CD4-positive, alpha-beta T cell treated with Interleukin-12 subunit alpha and Interleukin-12 subunit beta, for 1 hour (primary cell): ENCODE measurements at regions not wholly inside any gene's neighbourhood (a gene's known extent, or its start where the extent isn't known, plus 50 kb on each side); places are given as distances from the start of the nearest gene placed in this dataset.

Source experiments
- DNase-seq: peaks from one replicate; pipeline ENCODE4 v3.0.0-alpha.2; 2020

- DNase-seq: no peak
Observed at GRCh38 chr22:48522271-48522670, 1305.4 kb downstream of the BRD1 start.

- DNase-seq: no peak
Observed at GRCh38 chr22:48520884-48521588, 1306.6 kb downstream of the BRD1 start.

DNA sequence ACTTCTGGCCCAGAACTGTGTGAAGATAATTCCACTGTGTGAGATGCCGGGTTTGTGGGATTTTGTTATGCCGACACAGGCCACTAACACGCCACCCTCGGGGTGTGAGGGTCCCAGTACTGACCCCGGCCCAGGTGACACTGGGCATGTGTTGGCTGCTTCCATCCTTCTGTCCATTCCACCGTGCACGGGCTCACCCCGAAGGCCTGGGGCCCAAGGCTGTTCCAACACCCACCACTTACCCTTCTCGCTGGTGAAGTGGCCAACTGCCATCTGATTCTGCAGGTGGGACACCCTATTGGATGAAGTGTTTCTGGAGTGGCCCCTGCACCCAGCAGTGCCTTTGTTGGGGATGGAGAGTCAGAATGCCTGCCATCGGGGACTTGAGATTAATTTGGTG, 1307.5 kb downstream of the BRD1 start:
- DNase-seq: no peak

DNA sequence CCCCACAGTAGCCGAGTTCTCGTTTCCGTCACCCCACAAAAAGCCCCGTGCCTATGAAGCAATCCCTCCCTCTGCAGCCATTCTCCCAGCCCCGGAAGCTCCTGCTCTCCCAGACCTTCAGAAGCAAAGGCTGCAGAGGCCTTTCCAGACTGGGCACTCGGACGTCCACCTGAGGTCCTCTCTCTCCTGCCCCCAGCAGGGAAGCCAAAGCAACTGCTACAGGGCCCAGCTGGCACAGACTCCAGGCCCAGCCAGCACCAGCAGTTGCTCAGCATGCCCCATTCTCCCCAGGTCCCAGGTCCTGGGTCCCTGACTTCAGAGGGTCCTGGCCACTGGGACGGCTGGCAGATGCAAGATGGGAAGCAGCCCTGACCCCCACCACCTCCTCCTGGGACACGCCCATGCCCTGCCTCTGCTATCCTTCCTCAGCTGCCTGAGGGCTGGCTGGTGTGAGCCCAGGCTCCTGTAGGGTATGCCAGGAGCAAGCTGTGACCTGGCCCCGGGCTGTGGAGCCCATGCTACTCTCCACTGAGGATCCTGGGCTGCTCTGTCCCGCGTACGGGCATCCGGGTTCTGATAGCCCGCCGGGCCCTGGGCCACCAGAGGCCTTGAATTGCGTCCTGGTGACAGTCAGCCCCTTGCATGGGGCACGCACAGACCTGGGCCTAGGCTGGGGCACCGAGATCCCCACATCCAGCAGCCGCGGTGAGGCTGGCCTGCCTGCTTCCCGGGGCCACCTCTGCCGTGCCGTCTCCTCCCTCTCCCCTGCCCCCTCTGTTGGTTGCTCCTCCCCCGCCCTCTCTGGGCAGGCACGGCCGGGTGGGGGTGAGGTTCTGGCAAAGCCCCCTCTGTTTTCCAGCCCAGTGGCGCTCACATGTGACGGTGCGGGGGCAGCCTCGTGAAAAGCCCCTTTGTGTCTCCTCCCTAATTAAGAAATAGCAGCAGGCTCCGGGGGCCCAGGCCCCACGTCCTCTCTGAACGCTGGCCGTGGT, 1310.3 kb downstream of the BRD1 start:
- DNase-seq: no peak

DNA sequence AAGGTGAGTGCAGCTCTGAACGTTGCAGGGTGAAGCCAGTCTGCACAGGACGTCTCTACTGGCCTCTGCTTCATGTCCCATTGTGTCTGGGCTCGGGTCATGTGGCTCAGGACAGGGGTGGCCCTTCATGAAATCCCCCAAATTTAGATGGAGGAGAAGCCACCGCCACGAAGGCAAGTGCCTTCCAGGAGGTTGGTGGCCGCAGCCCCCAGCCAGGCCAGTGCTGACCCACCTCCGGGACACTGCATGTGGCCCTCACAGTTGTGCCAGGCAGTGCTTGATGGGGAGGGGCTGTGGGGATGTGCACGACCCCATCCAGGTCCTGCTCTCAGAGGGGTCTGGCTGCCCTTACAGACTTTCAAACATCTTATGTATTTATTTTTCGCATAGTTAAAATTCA, 1311.1 kb downstream of the BRD1 start:
- no peak for DNase-seq

DNA sequence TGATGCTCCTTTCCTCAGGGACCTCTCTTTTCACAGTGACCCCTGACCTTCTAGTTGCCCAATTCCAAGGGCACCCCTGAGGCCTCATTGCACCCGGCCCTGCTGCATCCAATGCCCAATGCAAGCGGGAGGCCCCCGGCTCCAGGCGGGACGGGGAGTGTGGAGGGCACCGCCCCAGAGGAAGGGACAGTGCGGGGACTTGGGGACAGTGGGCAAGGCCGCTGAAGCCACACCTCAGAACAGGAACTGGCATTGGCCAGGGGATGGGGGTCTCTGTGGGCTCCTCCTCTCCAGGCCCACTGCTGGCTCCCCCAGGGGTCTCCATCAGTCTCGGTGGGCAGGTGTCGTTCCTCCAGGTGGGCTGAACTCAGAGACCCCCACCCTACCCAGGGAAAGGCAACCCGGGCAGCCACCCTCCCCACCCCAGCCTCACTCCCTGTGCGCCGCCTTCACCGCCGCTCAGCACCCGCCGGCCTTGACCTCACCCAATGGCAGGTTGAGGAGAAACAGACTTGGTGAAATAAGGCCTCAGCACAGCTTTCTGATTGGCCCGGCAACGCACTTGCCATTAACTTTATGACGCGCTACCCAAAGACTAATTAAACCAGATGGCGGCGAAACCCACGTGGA, 1312.0 kb downstream of the BRD1 start:
- DNase-seq: no peak

- no peak for DNase-seq
Observed at GRCh38 chr22:48513929-48514328, 1313.7 kb downstream of the BRD1 start.

- DNase-seq: no peak
Observed at GRCh38 chr22:48513446-48513845, 1314.2 kb downstream of the BRD1 start.

GRCh38 chr22:48511781-48512327, 1315.8 kb downstream of the BRD1 start:
- DNase-seq: no peak

GRCh38 chr22:48511211-48511610, 1316.5 kb downstream of the BRD1 start:
- DNase-seq: no peak

GRCh38 chr22:48510599-48510998, 1317.1 kb downstream of the BRD1 start:
- no peak for DNase-seq

DNA sequence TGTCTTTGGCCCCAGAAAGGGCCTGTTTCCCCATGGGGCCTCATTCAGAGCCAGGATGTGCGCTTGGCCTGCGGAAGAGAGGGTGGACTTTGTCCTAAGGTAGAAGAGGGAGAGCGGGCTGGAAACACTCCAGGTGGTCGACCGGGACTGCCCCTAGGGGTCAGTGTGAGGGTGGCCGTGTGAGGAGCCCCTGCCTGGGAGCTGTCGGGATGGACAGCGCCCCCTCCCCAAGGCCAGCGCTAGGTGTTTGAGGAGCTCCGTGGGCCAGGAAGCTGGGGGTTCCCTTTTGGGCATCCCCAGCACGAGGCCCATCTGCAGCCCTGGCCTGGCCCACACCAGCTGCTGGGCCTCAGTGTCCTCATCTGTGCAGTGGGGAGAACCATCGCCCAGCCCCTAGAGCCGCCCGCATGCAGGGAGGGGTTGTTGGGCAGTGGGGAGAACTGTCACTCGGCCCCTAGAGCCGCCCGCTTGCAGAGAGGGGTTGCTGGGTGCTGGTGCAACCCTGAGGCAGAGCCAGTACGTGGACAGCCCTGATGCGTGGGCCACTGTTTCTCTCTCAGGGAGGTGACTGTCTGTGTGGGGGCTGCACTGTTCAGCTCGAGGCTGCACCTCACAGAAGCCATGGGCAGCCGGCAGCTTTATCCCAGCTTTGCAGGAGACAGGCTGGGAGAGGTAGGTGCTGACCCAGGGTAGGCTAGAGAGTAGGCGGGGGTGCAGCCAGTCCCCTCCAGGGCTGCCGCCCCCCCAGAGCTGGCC, 1319.9 kb downstream of the BRD1 start:
- no peak for DNase-seq

- DNase-seq: no peak
Observed at GRCh38 chr22:48507171-48507570, 1320.5 kb downstream of the BRD1 start.

DNA sequence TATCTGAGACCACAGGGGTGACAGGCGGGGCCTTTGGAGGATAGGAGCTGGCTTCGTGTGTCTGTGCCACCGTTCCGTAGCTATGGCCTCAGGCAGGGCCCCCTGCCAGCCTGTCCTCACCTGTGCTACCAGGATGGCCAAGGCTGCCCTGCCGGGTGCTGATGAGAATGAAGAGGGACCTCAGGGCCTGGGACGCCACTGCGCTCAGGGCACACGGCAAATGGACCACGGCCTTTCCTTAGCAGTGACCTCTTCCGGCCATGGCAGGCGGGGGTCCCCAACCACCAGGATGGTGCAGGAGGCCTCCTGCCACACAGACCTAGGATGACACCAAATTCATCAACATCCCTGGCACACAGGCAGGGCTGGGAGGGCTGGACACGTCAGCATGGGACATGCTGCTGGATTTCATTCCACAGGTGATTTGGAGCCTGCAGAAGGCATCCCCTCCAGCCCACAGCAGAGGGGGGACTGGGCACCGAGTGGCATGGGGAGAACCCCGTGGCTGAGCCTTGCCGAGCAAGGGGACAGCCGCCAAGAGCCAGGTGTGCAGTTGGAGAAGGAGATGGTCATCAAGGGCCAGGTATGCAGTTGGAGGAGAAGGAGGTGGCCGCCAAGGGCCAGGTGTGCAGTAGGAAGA, 1321.0 kb downstream of the BRD1 start:
- no peak for DNase-seq

- no peak for DNase-seq
Observed at GRCh38 chr22:48505891-48506290, 1321.8 kb downstream of the BRD1 start.

GRCh38 chr22:48504519-48505140, 1323.0 kb downstream of the BRD1 start:
- DNase-seq: no peak

DNA sequence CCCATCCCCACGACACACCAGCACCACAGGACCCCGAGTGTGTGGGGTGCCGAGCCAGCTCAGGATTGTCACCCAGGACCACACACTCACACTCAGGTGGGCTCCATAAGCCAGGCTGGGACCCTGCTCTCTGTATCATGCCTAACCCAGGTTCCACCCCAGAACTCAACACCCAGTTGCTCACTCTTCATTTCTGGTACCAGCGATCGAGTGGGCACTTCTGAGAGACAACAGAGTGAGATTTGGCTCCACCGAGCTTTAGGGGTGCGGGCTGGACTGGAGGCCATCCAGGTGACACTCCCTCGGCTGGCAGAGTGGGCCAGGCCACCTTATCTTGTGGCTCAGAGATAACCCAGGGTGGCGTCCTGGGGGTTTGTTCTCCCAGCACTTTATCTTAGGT, 1323.8 kb downstream of the BRD1 start:
- no peak for DNase-seq

DNA sequence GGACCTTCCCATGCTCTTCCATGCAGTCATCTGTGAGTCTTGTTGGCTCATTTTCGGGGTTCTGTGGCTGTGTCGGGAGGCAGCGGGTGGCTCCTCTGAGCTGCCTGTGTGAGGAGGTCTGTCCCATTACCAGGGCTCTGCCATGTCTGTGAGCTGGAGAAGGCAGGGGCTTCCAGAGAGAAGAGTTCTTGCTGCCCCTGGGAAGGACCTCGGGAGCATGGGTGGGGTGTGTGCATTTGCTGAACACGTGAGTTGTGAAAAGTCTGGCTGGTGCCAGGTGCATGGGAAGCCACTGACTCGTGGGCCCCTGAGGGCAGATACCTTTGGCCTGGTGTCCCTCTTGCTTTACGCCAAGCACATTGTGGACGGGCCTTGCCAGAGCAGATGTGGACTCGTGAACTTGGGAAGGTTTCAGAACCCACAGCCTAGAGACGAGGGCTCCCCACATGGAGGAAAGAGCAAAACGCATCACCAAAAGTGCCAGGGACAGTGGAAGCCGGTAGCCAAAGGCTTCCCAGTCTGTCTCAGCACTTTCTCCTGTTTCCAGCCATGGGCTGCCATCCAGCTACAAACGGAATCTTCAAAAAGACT, 1324.5 kb downstream of the BRD1 start:
- no peak for DNase-seq

DNA sequence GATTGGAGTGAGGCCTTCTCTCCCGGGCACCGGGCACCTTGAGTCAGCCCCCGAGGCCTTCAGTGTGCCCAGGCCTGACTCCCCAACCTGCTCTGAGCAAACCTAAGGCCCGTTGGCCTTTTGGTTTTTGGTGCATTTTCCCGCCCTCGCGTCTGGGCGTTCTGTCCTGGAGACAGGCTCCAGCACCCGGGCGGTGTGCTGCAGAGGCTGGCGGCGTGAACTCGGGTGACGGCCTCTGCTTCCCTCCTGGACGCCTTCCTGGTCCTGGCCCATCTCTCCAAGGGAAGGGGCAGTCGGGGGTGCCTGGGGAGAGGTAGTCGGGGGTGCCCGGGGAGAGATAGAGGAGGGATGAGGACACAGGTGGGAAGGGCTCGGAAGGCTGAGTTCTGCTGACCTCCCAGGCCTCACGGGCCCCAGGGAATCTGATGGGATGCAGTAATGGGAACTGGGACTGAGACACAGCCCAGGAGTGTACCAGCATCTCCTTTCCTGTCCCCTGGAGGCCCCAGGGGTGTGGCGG, 1326.4 kb downstream of the BRD1 start:
- no peak for DNase-seq

DNA sequence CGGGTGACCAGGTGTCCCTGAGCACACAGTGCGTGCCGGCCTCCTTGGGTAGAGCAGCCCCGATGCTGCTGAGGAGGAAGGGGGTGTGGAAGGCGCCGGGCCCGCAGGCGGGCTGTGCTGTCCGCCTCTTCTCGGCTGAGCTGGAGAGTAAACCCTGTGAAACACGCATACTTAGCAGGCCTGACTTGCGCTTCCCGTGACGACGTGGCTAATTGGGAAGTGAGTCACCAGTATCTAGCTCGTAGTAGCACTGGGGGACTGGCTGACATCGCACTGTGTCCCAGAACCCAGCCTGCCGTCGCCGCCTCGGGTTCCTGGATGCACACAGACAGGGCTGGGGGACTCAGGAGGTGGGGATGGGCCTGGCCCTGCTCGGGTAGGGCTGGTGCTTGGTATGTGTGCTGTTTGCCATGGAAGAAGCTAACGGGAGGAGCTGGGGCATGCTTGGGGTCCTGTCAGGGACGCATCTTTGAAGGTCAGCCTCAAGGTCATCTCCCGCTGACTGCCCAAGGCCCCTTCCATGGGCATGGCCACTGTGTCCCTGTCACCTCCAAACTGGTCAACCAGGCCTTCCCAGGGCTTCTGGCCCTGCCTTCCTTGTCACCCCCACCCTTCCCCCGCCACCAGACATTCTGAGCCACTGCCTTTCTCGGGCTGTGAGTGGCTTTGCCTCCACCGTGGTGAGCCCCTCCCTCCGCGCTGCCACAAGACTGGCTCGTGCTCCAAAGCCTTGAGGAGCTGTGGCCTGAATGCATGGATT, 1327.0 kb downstream of the BRD1 start:
- no peak for DNase-seq
